ENCODE measurements at regions not wholly inside any gene's neighbourhood (a gene's known extent, or its start where the extent isn't known, plus 50 kb on each side); places are given as distances from the start of the nearest gene placed in this dataset.

DNA sequence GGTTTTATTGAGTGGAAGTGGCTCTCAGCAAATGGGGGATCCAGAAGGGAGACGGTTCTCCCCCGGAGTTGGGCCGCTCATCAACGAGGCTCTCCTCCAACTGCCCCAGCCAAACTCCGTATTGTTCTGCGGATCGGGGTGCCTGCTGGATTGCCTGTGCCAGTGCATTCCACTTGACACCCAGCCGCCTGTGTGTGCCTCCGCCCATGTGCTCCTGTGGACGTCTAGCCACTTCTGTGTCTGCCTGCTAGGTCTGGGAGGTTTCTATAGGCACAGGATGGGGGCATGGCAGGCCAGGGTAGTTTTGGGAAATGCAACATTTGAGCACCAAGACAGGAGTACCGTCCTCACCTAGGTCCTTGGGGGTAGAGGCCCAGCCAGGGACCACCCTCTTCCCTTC is 225.7 kb upstream of the AMIGO2 start:
- in situ Hi-C loops (cut with MboI), result loop anchor here (5.0 kb wide), 1 partner anchor 273 kb away; no protein-coding TSS in a partner anchor
- POLR2A ChIA-PET, result no interaction called here

More for the DNA sequence above, 225.7 kb upstream of the AMIGO2 start:
- no peaks in the 10 kb centered on the region for H3K27me3 ChIP-seq (replicated peaks in 1 of 2; ENCODE audit: control insufficient read depth in 2 of 2, insufficient read depth in 2 of 2, low read length in 1 of 2)
- intact Hi-C loops (cut with micrococcal nuclease; ENCODE audit: unreplicated experiment), result loop anchor here (5.0 kb wide), 2 partner anchors 88 to 102 kb away; no protein-coding TSS in a partner anchor
- 83% methylated on average over 11 of the region's 11 CpGs for WGBS (ENCODE audit: insufficient coverage, insufficient replicate concordance, low lambda C conversion rate, missing lambda C conversion rate)
- BruUV-seq (replicated peaks), result no TSS peak
- RAD21 ChIA-PET (ENCODE audit: unreplicated experiment), result no interaction called here
- no peak overlapping the region for H3K4me3 ChIP-seq
- H2AFZ ChIP-seq (ENCODE audit: control insufficient read depth, low read depth, low read length), result no peak overlapping the region
- CTCF ChIA-PET, result interaction anchor here (0.7 to 1.1 kb wide), 2 partner anchors 161 to 273 kb away, joined by 3 to 5 read pairs; no protein-coding TSS in a partner anchor
- H3K27ac ChIP-seq (ENCODE audit: control insufficient read depth, insufficient read depth), result no peak overlapping the region
- H3K9ac ChIP-seq (ENCODE audit: control insufficient read depth, insufficient read depth, low read length), result no peak overlapping the region
- TF ChIP-seq PAX8 (IDR thresholded peaks at IDR 0.05) (no peak), CEBPB (IDR thresholded peaks at IDR 0.05; ENCODE audit: borderline replicate concordance in 1 of 2, low read depth in 2 of 2, low read length in 2 of 2) (no peak), PML (IDR thresholded peaks at IDR 0.05; ENCODE audit: low read length) (no peak), NR2C1 (IDR thresholded peaks at IDR 0.05) (no peak), CHD4 (IDR thresholded peaks at IDR 0.05) (no peak), NFYB (IDR thresholded peaks at IDR 0.05; ENCODE audit: insufficient read depth, low read depth, low read length) (no peak), BACH1 (IDR thresholded peaks at IDR 0.05; ENCODE audit: borderline replicate concordance) (no peak)
- TF ChIP-seq, protein P1, sequence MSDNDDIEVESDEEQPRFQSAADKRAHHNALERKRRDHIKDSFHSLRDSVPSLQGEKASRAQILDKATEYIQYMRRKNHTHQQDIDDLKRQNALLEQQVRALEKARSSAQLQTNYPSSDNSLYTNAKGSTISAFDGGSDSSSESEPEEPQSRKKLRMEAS (IDR thresholded peaks at IDR 0.05; ENCODE audit: low read depth, low read length), result no peak
- TF ChIP-seq, protein P2, sequence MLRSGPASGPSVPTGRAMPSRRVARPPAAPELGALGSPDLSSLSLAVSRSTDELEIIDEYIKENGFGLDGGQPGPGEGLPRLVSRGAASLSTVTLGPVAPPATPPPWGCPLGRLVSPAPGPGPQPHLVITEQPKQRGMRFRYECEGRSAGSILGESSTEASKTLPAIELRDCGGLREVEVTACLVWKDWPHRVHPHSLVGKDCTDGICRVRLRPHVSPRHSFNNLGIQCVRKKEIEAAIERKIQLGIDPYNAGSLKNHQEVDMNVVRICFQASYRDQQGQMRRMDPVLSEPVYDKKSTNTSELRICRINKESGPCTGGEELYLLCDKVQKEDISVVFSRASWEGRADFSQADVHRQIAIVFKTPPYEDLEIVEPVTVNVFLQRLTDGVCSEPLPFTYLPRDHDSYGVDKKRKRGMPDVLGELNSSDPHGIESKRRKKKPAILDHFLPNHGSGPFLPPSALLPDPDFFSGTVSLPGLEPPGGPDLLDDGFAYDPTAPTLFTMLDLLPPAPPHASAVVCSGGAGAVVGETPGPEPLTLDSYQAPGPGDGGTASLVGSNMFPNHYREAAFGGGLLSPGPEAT (IDR thresholded peaks at IDR 0.05; ENCODE audit: low read depth), result no peak
- TF ChIP-seq, protein P3, sequence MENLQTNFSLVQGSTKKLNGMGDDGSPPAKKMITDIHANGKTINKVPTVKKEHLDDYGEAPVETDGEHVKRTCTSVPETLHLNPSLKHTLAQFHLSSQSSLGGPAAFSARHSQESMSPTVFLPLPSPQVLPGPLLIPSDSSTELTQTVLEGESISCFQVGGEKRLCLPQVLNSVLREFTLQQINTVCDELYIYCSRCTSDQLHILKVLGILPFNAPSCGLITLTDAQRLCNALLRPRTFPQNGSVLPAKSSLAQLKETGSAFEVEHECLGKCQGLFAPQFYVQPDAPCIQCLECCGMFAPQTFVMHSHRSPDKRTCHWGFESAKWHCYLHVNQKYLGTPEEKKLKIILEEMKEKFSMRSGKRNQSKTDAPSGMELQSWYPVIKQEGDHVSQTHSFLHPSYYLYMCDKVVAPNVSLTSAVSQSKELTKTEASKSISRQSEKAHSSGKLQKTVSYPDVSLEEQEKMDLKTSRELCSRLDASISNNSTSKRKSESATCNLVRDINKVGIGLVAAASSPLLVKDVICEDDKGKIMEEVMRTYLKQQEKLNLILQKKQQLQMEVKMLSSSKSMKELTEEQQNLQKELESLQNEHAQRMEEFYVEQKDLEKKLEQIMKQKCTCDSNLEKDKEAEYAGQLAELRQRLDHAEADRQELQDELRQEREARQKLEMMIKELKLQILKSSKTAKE (IDR thresholded peaks at IDR 0.05; ENCODE audit: low read depth, poor library complexity, severe bottlenecking), result no peak
- TF ChIP-seq, protein P4, sequence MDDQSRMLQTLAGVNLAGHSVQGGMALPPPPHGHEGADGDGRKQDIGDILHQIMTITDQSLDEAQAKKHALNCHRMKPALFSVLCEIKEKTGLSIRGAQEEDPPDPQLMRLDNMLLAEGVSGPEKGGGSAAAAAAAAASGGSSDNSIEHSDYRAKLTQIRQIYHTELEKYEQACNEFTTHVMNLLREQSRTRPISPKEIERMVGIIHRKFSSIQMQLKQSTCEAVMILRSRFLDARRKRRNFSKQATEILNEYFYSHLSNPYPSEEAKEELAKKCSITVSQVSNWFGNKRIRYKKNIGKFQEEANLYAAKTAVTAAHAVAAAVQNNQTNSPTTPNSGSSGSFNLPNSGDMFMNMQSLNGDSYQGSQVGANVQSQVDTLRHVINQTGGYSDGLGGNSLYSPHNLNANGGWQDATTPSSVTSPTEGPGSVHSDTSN (IDR thresholded peaks at IDR 0.05; ENCODE audit: insufficient replicate concordance, low read depth, low read length), result no peak
- TF ChIP-seq, protein P5, sequence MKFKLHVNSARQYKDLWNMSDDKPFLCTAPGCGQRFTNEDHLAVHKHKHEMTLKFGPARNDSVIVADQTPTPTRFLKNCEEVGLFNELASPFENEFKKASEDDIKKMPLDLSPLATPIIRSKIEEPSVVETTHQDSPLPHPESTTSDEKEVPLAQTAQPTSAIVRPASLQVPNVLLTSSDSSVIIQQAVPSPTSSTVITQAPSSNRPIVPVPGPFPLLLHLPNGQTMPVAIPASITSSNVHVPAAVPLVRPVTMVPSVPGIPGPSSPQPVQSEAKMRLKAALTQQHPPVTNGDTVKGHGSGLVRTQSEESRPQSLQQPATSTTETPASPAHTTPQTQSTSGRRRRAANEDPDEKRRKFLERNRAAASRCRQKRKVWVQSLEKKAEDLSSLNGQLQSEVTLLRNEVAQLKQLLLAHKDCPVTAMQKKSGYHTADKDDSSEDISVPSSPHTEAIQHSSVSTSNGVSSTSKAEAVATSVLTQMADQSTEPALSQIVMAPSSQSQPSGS (IDR thresholded peaks at IDR 0.05; ENCODE audit: low read length), result no peak
- TF ChIP-seq, protein P6, sequence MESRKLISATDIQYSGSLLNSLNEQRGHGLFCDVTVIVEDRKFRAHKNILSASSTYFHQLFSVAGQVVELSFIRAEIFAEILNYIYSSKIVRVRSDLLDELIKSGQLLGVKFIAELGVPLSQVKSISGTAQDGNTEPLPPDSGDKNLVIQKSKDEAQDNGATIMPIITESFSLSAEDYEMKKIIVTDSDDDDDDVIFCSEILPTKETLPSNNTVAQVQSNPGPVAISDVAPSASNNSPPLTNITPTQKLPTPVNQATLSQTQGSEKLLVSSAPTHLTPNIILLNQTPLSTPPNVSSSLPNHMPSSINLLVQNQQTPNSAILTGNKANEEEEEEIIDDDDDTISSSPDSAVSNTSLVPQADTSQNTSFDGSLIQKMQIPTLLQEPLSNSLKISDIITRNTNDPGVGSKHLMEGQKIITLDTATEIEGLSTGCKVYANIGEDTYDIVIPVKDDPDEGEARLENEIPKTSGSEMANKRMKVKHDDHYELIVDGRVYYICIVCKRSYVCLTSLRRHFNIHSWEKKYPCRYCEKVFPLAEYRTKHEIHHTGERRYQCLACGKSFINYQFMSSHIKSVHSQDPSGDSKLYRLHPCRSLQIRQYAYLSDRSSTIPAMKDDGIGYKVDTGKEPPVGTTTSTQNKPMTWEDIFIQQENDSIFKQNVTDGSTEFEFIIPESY (IDR thresholded peaks at IDR 0.05), result no peak
- no peak for FAIRE-seq
- H3K9me3 ChIP-seq (replicated peaks; ENCODE audit: control insufficient read depth, insufficient read depth, low read length), result no peaks in the 10 kb centered on the region
- SMC1A ChIA-PET (ENCODE audit: uncharacterized antibody, unreplicated experiment), result interaction anchor here (1.4 kb wide), 1 partner anchor 17 kb away, joined by 3 read pairs; no protein-coding TSS in a partner anchor
- H3K36me3 ChIP-seq (ENCODE audit: control insufficient read depth in 2 of 2, insufficient read depth in 2 of 2, low read length in 1 of 2), result no peaks in the 10 kb centered on the region
- H4K20me1 ChIP-seq (ENCODE audit: control insufficient read depth, insufficient read depth), result no peaks in the 10 kb centered on the region
- H3K4me1 ChIP-seq (ENCODE audit: control insufficient read depth, insufficient read depth, low read length), result peaks cover 3% of the 10 kb centered on the region; the same call in 1 of the 2 replicates
- no peak overlapping the region for H3K4me2 ChIP-seq (ENCODE audit: control insufficient read depth, insufficient read depth)
- DNase-seq (ENCODE audit: low read depth, low spot score), result no peak
- ATAC-seq, result no peak
- no peaks in the 10 kb centered on the region for H3K79me2 ChIP-seq (ENCODE audit: control insufficient read depth, insufficient read depth, low read length)

Measured in GM12878 (cell line).